Activated effector memory CD4-positive, alpha-beta T cell treated with anti-CD3 and anti-CD28 coated beads, Interleukin-2, amount 50 U/mL, for 16 hours (primary cell): ENCODE measurements at regions not wholly inside any gene's neighbourhood (a gene's known extent, or its start where the extent isn't known, plus 50 kb on each side); places are given as distances from the start of the nearest gene placed in this dataset.
A peak's percentile ranks its signal among the peaks of the same experiment; 100 is the strongest.

Experiments
- DNase-seq: peaks from one replicate; pipeline ENCODE4 v3.0.0-alpha.2; 2020

DNA sequence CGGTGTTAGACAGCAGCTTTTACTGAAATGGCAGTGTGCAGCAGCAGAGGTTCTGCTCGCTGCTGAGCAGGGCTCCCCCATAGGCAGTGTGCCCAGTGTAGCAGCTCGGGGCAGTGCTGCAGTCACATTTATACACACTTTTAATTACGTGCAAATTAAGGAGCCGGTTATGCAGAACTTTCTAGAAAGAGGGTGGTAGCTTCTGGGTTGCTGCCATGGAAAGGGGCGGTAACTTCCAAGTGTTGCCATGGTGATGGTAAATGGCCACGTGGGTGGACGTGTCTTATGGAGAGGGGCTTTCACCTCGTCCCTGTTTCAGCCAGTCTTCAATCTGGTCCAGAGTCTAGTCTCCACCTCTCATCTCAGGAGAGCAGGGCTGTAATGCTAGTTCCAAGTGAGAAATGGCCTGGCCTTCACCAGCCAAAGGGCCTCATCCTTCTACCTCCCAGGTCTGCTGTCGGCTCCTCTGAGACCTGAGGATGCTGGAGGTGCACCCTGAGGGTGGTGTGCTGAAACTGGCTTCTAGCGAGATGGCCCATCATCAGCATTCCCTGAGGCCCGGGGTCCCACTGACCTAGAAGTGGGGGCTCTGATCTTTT lies 180.5 kb upstream of the PMEPA1 start:
- peak; percentile 41 for DNase-seq

DNA sequence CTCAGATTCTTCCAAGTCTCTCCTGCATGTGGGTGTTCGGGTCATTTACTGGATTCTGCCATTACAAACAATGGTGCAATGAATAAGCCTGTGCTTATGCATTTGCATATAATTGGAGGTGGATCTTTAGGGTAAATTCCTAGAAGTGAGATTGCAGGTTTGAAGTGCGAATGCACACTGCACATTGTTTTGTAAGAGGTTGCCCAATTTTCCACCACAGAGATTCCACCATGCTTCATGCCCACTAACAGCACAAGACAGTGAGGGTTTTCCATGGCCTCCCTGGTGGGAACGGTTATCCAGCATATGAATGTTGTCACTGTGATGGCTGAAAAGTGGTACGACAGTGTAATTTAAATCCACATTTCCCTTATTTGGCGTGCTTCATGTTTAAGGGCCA lies 178.8 kb upstream of the PMEPA1 start:
- DNase-seq = peak; percentile 13

DNA sequence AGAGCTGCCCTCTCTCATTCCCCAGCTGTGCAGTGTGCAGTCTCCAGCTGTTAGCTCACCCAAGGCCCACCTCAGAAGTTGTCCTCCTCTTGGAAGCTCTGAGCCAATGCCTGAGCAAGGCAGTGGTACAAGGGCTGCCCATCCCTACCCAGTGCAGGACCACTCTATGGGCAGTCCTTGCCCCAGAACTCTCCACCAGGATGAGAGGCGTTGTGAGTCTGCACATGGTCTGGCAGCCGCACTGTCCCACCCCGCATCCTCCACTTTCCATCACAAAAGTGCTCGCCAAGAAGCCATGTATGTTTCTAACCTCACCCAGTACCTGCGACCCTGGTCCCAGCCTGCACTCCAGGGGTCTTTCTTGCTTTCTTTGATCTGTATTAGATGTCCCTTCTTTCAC lies 175.1 kb upstream of the PMEPA1 start:
- DNase-seq = peak; percentile 52

DNA sequence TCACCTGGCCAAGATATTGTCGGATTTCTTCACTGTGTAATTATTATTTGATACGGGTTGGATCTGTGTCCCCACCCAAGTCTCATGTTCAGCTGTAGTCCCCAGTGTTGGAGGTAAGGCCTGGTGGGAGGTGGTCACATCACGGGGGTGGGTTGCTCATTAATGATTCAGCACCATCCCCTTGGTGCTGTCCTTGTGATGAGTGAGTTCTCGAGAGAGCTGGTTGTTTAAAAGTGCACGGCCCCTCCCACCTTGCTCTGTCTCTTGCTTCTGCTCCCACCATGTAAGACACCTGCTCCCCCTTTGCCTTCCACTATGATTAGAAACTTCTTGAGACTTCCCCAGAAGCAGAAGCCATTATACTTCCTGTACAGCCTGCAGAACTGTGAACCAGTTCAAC lies 173.9 kb upstream of the PMEPA1 start:
- DNase-seq = no peak

DNA sequence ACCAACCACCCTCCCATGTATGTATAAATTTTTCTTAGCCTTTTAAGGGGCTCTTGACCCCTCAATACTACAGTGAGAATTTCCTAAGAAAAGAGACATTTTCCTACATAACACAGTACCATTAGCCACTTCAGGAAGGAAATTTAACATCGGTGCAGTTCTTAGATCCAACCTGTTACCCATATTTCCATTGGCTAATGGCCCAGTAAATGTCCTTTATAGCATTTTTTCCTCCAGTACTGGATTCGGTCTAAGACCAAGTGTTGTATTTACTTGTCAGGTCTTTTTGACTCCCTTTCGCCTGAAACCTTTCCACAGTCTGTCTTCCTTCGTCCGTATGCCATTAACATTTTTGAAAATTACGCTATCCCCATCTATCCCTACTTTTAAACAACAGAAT lies 173.4 kb upstream of the PMEPA1 start:
- no peak for DNase-seq

DNA sequence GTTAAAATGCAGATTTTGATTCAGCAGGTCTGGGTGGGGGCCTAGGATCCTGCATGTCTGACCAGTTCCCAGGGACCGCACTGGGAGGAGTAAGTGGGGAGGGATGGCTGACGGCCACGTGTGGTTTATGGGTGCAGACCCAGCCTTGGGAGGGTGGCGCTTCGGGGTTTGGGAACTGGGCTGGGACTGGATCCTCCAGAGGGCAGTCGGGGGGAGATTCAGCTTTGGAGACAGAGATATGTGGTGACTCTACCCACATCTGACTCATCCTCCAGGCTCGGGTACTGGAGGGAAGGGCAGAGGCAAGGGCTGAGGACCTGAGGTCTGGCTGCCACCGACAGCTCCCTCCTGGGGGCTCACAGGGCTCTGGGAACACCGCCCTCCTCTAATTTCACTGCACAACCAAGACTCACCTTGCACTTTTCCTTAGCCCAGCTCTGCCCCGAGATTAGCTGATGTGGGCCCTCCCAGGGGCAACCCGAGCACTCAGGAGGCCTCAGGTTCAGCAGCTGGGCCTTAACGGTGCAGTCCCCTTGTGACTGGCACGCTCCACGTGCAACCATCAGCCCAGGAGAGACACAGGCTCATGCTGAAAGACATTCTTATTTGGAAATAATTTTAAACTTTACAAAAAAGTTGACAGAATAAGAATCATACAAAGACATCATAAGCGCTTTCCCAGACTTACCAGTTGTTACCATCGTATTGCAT lies 172.8 kb upstream of the PMEPA1 start:
- no peak for DNase-seq

DNA sequence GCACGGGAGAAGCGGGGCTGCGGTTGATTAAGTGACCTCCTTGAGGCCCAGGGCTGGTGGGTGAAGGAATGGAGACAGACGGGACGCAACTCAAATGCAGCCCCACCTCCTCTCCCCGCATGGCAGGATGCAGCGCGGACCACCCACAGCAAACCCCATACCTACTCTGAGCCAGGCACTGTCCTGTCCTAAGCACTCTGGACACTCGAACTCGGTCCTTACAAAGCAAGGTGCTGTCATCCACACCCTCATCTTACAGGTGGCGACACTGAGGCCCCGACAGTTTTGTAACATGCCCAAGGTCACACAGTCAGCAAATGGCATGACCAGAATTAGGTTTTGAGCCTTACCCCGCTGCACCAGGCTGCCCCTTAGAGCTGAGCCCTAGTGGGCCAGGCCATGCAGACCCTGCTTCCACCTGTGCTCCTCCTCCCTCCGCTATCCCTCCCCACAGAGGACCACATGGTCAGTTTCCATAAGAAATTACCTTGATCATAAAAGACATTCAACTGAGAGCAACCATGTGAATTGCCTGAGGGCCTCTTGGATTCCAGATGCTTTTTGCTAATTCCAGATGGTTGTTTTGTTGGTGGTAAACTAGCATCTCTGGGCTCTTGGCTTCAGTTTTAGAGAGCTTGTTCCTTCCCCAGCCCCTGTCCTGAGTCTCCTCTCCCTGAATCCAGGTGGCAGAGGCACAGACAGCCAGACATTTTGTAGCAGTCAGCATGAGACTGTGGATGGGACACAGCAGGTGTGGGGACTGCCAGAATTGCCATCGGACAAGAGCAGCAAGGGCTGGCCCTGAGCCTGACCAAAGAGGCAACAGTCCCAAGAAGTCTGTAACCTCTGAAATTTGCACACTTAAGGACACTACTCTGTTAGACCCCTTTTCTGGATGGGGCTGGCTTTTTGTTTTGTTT lies 171.9 kb upstream of the PMEPA1 start:
- no peak for DNase-seq

DNA sequence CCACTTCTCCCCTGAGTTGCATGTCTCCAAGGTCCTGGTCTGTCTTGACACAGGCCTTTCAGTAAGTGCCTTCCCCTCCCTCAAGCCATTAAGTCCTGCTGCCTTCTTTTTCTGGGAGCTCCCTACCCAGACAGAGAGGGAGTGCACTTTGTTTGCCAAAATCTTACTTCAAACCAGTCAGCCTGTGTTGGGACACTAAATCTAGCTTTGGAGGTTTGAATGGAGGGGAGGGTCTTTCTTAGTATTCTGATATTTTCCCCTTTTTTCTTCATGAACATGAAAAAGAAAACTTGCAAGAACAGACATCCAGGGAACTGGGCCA lies 170.7 kb upstream of the PMEPA1 start:
- DNase-seq = no peak

DNA sequence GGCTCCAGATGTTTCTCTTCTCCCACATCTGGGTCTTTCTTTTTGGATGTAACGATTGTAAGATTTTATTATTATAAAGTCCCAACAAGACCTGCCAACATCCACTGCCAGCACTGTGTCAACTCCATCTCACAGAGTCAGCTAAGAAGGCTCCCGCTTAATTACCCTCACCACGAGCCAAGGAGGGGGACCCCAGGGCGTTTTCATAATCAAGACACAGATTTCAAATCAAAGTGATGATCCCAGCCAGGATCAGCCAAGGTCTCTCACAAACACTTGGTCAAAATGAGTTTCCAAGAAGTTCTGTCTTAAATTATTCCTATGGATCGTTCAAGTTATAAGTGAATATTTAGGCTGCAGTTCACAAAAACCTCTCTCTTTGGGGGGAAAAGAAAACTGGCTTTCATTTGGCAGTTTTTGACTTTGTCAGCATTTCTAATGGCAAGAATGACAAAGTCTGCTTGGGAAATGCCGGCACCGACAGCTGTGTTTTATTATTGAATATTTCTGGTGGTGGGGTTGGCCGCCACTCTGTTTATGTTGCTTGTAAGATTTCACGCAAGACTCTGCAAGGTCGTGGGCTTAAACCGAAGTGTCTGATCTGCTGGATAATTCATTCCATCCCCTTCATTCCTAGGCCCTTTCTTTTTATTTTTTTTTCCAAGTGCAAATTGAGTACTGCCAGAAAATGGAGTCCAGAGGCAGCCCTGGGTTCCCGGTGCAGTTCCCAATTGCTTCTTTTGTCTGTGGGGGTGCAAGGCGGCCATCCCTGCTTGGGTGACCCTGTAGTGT lies 170.2 kb upstream of the PMEPA1 start:
- DNase-seq = no peak

DNA sequence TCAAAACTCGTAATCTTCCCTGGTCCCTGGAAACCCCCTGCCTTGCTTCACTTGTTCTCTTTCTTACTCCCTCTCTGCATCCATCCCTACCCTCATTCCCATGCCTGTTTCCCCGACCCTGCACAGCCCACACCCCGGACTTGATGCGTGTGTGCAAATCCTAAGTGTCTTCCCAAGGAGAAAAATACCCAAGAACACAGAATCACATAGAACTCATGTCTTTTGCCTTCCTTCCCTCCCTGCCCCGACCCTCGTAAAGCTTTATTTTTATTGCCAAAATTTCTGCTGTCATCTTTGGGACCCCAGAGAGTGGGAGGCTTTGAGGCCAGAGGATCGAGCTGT lies 169.6 kb upstream of the PMEPA1 start:
- no peak for DNase-seq

DNA sequence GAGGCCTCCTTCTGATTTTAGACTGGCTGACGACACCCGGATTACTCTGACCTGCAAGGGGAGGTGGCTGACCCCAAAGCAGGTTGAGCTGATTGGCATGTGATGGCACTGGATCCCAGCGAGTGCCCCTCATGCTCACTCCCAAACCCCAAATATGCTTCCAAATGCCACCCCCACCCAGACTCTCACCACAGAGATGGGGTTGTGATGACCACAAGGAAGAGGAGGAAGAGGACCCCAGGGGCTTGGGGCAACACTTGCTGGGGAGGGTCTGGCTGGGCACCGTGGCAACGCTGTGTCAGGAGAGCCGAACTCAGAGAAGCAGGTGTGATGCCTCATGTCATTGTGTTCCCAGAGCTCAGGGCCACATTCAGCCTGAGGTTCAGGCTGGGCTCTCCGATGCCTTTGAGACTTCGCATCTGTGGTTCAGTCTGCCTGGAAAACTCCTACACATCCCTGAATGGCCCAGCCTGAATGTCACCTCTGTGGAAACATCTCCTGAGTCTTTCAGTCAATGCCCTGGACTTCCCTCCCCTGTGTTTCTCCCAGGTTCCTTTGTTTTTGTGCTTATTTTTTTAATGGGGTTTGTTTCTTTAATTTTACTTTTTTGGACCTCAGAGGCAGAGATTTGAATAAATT lies 169.1 kb upstream of the PMEPA1 start:
- no peak for DNase-seq

DNA sequence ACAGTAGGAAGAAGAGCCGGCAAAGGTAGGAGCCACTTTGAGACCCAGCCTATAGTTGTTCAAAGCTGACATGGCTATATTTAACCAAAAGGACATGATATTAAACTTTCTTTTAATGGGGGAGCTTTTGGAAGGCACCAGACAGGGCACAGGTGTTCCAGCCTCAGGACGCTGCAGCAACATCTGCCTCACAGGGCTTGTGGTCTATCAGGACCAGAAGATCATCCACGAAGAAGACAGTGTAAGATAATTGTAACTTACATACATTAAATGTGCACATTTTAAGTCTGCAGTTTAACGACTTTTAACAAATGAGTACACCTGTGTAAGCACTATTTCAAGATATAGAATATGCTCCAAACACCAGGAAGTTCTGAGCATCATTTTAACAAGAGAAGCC lies 168.2 kb upstream of the PMEPA1 start:
- DNase-seq = no peak

DNA sequence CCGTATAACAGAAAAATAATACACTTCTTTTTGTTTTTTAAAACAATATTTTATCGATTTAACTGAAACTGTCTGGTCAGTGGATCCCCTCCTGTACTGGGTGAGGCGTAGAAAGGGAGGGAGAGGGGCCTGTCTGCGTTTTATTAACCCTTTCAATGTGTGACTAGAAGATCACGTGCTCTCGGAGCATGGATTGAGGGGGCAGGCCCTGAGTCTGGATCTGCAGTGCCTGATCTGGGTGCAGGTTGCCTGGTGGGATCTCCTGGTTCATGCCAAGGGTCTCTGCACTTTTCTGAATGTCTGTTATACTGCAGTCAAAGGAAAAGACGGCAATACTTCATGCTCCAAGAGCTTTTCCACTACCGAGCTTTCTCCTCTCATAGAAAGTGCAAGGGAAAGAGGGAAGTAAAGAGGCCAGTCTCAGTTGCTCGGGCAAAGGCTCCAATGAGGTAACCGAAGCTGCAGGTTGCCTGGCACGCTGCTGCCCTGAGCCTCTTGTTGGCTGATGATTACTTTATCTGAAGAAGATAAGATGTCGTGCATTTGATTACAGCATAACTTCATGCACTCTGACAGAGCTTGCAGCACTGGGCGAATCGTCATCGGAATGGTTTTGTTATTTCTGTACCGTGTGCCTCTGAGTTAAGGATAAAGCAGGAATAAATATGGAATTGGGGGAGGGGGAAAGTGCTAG lies 167.5 kb upstream of the PMEPA1 start:
- no peak for DNase-seq

DNA sequence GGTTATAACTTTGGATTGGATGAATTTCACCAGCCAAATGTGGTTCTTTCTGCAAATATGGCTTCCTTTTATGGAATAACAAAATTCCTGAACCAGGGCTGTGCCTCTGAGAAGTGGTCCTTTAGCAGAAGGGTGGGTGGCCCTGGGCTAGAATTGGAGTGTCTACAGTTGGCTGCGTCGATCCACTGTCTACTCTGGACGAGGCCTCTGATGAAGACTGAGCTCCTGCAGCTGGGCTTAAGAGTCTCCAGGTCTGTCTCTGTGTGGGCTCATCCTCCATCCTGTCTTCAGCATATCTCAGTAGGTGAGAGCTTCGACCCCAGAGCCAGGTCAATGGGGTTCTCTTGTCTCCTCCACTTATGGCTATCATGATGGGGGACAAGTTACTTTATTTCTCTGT lies 166.3 kb upstream of the PMEPA1 start:
- no peak for DNase-seq

DNA sequence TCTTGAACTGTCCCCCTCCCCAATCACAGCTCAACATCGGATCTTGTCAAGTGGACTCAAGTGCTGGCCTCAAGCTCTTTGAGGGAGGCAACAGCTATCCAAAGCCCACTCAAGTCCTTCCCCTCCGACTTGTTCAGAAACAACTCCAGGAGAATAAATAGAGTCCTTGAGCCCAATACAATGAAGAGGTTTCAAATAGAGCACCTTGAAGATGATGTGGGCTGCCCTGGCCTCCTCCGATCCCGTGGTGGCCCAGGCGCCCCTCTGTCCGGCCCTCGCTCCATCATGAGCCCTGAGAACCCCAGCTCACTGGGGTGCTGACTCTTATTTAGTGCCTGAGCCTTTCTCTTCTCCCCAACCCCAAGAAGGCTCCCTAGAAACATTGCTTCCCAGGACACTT lies 164.3 kb upstream of the PMEPA1 start:
- DNase-seq = no peak

DNA sequence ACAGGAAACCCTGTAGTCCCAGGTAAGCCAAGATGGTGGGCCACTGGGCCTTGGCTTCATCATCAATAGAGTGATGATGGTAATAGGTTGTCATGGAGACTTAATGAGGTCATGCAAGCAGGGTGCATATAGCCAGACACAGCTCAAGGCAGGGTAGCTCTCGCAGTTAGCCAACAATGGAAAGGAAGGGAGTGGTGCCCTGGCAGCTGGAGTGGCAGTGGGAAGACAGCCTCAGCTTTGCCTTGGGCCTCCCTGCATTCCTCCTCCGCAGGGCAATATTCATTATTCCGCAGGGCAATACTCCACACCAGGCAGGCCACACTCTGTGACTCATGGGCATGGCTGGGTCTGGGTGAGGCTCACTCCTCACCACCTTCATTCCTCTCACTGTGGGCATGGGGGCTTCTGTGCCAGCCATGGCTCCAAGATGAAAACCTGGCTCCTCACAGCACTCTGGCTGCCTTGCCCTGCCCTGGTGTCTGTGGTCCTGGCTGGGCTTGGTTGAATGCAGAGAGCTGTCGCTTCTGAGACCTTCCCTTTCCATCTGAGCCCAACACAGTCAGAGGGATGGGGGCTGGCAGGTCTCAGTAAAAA lies 163.1 kb upstream of the PMEPA1 start:
- DNase-seq = no peak

DNA sequence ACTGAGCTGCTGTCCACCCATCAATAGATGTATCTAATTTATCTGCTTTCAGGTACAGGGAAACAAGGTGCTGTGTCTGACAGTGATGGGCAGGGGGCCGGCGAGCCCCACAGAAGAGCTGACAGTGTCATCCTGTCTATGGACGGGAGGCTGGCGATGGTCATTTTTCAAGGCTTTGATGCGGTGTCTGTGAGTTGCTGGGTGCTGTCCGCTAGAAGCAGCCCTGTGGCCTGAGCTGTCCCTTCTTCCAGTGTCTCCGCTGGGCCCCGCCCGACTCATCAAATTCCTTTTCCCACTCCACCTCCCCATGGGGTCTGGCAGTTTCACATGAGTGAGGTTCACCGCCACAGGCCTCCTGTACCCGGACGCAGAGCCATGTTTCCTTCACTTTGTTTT lies 161.4 kb upstream of the PMEPA1 start:
- DNase-seq = no peak

DNA sequence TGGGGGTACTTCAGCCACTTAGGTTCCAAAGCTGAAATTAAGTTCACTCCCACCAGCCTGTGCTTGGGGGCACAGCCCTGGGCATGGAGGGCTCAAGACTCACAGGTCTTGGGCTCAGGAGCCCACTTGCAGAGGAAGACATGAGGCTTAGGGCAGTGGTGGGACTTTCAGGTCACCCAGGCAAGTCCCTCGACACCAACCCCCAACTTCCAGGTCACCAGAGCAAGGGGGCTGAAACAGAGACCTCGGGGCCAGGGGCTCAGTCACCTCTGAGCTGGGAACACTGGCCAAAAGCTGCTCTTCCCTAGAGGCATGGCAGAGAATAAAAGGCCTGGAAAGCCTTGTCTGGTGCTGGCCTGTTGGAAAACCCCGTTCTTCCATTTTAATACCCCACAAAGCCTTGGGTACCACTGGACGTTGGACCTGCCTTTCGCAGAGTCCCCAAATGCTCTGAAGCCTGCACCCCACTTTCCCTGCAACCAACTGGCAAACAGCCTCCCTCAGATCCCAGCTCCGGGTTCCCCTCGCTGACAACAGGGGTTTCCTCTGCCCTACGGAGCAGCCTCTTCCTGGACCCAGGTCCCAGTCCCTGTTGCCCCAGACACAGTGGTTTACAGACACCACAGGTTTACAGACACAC lies 160.9 kb upstream of the PMEPA1 start:
- no peak for DNase-seq

DNA sequence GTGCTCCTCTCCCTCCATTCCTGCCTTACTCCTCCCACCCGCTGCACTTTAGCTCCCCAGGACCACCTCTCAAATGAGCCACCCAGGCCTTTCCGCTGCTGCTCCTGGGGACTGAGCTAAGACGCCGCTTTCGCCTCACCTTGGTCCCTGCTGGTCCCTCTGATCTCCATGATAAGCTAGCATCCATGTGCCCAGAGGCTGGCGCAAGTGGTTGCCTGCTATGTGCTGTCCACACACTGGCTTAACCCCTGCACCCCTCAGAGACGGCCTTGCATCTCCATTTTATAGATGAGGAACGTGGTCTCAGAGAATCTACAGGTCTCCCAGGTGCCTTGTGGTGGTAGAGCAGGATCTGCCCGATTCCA lies 160.1 kb upstream of the PMEPA1 start:
- DNase-seq = no peak

DNA sequence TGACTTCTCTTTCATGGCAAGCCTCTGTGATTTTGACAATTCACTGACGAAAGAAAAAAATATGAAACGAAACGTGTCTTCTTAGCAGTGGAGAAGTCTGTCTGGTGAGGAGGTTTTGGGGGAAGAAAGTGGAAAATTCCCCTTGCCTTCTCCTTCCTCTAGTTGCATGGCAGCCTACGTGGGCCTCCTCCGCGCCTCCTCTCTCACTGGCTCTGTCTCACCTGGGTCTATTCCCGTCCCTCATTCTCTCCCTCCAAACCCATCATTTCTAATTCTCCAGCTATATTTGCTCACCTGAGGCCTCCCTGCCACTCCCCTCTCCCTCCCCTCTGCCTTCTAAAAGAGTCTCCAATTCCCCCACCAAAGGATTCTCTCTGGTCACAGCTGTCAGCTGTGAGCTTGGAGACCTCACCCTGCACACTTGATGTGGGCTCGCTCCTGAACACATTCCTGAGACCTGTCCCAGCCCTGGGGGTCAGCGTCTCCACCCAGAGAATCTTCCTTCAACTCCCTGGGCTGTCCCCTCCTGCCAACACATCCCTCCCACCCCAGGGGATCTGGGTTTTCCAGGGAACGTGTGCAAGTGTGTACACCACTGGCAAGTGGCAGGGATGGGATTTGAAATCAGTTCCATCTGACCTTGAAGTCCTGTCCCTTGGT lies 159.6 kb upstream of the PMEPA1 start:
- DNase-seq = no peak

DNA sequence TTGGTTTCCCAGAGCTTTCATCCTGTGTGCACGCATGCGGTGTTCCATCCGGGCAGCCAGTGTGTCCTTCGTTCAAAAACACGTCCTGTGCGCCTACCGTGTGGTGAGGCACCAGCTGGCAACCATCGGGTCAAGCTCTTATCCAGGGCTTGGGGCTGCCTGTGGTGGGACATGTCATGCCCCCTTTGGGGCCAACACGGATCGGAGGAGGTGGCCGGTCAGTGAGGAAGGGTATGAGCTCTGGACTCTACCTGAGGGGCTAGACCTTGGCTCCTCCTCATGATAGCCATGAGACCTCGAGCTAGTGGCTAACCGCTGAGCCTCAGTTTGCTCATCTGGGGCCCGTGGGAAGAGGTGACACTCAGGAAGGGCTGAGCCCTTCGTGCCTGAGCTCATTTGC lies 158.5 kb upstream of the PMEPA1 start:
- no peak for DNase-seq
